LoVo (cell line): ENCODE measurements at regions not wholly inside any gene's neighbourhood (a gene's known extent, or its start where the extent isn't known, plus 50 kb on each side); places are given as distances from the start of the nearest gene placed in this dataset.

ENCODE experiments used
- DNase-seq: peaks from one replicate; pipeline ENCODE4 v3.0.0-alpha.2; 2016; ENCODE audit warnings: low spot score

DNA sequence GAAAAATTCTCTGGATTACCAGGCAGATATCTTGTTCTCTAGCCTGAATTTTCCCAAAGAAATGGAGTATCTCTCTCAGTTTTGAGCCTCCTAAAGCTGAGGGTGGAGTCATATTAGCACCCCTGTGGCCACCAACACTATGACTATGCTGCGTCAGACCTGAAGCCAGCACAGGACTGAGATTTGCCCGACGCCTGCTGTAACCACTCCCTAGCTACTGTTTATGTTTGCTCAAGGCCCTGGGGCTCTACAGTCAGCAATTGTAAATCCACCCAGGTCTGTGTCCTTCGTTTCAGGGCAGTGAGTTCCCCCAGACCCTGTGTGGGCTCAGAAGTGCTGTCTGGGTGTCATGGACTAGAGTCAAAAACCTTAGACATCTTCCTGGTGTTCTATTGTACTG is 61.4 kb downstream of the ZXDA start:
- no peak for DNase-seq

DNA sequence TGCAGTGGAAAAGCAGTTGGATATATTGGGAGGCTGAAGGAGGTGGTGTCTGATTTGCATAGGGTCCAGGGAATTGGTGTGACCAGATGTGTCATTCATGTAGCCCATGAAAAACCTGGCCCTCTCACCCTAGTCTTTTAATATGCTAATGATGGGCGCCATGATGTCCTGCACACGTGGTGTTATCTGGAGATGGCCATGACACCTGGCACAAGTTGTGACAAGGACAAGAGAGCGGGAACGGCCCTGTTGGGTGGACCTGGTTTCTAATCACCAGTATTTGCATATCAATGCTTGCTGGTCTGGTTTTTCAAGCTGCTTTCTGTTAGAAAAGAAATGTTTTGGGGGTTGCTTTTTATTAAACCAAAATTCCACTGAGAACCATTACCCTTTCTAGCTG is 87.4 kb downstream of the ZXDA start:
- no peak for DNase-seq

DNA sequence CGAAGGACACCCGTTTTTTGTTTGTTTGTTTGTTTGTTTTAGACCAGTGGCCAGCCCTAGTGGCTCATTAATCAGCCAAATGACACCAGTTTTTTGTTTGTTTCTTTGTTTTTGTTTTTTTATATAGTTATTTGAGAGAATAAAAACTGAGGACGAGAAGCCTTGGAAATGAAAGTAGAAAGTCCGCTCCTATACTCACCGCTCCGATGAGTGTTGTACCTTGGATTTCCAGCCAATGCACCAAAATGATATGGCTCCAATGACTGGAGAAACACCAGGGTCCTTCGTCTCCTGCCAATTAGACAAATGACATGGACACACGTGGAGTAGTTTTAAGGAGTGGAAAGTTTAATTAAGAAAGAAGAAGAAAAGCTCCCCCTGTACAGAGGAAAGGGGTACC is 87.9 kb downstream of the ZXDA start:
- peak; percentile 0 for DNase-seq

DNA sequence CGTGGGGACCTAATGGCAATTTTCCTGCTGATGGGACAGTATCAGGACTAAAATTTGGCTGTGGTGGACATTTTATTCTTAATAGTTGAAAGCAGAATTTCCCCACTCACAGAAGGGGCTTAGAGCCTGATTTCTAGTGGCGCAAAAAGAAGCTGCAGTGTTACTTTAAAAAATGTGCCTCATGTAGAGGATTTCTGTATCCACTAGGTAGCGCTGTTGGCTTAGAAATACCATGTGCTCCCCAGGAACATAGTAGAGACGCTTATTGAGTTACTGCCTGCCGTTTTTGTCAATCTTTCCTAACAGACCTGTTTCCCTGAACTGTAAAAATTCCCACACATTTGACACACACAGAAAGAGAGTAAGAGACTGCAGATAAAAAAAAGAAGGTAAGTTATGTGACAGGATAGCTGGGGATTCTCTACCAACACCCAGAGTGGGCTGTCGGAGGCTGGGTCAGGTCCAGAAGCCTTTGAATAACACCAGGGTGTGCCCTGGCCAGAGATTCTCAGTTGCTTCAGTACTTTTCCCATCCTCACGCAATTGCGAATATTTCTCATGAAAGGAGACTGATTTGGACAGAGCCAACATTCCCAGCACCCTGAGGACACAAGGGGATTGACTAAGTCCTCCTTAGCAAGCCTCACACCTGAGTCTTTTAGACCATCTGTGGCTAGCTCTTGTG is 88.4 kb downstream of the ZXDA start:
- DNase-seq, result peak; percentile 41

DNA sequence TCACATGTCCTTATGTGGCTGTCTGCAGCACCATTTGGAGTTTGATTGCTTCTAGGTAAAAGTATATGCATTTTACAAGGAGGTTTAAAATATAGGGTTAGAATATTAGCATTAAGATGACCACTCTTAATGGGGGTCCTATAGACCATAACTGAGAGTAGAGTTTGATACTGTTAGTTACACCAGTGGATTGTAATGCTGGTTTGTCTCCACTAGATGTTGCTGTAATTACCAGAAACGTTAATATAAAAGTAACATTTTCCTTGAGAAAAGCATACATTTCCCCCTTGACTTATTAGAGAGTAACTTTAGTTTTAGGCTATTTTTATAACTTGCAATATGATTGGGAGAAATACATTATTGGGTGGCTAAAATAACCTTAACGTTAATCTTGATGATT is 93.0 kb downstream of the ZXDA start:
- DNase-seq, result no peak

DNA sequence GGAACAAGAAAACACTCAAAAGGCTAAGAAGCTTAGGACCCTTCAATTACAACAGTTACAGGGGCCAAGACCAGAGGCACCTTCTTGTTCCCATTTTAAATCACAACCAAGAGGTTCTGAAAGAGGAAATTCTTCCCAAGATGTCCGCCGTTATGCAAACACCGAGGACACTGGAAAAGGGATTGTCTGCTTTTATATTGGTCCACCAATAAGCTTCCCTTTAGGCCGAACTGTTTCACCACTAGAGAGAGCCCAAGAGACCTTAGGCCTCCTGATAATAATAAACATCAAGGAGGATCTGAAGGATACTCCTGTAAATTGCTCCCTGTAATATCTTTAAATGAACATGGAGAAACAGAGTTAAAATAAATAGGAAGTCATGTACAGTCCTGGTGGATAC is 92.6 kb upstream of the NLRP2B start:
- no peak for DNase-seq

DNA sequence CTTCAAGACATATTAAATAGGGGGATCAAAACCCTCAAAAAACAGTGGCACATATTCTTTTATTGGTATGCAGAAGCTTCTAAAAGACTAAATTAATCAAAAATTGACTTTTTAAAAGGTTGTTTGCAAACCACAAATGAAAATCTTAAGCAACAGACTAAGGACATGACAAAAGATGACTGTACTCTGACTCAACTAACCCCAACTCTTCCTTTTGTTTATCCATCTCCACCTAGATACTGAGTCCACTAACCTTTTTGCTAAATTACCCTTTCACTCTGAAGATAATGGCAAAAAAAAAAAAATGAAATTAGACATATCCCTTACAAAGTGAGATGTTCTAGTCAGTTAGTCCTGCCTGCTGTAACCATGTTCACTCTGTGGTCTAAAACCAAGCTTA is 91.6 kb upstream of the NLRP2B start:
- DNase-seq, result no peak

DNA sequence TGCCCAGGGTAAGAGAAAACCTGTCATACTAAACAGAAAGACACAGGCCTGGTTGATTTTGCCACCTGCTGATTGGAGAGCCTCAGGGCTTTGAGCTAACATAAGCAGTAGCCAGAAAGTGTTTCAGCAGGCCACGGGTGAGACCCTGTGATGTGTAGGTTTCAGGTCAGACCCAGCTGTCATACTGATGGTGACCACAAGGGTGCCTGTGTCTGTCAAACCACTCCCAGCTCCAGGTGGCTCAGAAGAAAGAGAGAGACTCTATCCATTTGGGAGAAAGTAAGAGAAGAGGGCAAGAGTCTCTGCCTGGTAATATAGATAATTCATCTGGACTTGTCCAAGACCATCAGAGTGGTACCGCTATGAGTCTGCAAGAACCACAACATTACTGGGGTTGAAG is 72.8 kb upstream of the NLRP2B start:
- DNase-seq, result no peak

DNA sequence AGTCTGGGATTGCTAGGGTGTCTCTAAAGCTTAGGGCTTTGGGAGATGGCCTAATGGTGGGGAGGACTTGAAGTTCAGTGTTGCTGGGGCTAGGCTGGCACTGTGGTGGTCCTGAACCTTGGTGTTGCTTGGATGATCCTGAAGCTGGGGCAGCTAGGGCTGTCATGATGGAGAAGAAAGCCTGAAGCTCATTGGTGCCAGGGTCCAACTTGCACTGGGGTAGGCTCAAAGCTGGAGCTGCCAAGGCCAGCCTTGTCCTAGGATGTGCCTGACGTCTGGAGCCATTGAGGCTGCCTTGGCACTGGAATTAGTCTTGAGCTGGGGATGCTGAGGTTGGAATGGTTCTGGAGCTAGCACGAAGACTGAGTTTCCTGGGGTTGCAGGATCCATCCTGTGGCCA is 61.0 kb upstream of the NLRP2B start:
- no peak for DNase-seq

DNA sequence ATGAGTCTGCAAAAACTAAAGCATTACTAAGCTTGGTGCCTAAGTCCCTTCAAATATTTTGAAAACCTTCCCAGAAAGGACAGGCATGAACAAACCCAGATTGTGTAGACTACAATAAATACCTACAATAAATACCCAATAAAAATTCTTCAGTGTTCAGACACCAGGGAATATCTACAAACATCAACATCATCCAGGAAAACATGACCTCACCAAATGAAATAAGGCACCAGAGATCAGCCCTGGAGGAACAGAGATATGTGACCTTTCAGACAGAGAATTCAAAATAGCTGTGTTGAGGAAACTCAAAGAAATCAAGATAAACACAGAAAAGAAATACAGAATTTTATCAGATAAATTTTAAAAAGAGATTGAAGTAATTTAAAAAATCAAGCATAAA is 57.8 kb upstream of the NLRP2B start:
- no peak for DNase-seq
